ENCODE measurements at regions not wholly inside any gene's neighbourhood (a gene's known extent, or its start where the extent isn't known, plus 50 kb on each side); places are given as distances from the start of the nearest gene placed in this dataset.
"Not testable (repeated sequence)": the region's sequence is repeated elsewhere in the genome, so short reads cannot be mapped to it uniquely, and the experiment has no call there.

DNA sequence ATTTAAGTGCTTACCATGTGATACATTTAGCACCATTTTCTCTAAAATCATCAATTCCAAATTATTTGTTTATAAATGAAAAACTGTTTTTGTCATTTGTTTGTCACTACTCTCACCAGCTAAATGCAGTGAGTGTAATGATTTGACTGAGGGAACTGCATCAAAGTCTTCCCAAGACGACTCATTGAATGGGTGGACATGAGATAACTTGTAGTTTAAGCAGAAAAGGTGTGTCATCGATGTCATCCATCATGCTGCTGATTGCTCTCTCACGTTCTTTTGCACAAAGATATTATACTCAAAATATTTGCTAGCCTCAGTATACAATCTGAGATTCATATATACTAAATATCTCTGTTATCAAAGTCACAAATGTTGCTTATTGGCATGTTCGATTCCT, 366.5 kb downstream of the IRS2 start:
- no peak overlapping the region for H3K4me3 Mint-ChIP-seq
- no peaks in the 10 kb centered on the region for H3K36me3 Mint-ChIP-seq (ENCODE audit: low read depth)
- H3K4me1 Mint-ChIP-seq (ENCODE audit: low read depth): no peaks in the 10 kb centered on the region
- H3K27me3 Mint-ChIP-seq: peaks cover 30% of the 10 kb centered on the region
- H3K27ac Mint-ChIP-seq: no peak overlapping the region
- H3K9me3 Mint-ChIP-seq: no peaks in the 10 kb centered on the region

DNA sequence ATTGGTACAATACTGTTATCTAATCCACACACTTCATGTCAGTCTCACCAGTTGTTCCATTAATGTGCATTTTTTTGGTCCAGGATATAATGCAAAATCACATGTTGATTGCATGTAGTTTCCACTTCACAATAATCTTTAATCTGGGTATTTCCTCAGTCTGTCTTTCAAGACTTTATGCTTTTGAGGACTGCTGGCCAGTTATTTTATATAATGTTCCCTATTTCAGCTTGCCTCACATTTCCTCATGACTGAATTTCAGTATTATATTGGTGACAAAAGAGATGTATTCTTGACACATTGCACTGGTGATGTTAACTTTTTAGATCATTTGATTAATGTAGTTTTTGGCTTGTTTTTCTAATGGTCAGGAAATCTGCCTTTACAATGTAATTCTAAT, 368.3 kb downstream of the IRS2 start:
- Mint-ChIP-seq H3K27ac (no peak overlapping the region), H3K9me3 (no peaks in the 10 kb centered on the region), H3K4me3 (no peak overlapping the region), H3K27me3 (peaks cover 35% of the 10 kb centered on the region), H3K36me3 (ENCODE audit: low read depth) (no peaks in the 10 kb centered on the region), H3K4me1 (ENCODE audit: low read depth) (no peaks in the 10 kb centered on the region)

DNA sequence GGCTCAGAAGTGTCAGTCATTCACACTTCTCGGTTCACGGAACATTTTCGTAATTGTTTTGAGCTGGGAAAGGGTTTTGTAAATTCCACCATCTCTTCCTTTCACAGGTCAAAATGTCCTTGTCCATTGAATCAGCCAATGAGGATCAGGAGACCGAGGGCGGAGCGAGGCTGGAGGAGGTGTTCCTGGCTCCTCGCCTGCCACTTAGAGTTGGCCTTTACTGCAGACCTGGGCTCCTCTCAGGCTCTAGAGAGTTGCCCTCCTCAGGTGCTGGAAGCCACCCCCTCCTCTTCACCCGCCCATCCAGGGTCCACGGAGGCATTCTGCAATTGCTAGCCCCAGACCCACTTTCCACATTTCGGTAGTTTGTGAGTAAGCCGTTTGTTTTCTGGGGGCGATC, 370.4 kb downstream of the IRS2 start:
- H3K9me3 Mint-ChIP-seq: no peaks in the 10 kb centered on the region
- H3K4me3 Mint-ChIP-seq: no peak overlapping the region

DNA sequence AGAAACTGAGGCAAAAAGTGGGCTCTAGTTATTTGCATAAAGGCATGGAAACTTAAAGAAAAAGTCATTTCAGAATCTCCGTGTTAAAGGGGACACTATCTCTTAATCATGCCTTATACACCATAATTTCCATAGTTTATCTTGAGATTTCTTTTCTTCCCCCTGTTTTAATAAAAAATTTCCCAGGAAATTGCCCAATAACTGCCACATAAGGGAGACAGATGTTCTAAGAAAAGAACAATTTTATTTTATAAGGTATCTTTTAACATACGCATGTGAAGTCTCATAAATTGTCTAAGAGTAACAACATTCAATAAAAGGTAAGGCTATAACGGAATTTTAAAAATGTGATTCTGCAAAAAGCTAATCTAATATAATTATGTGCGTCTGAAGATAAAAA, 371.3 kb downstream of the IRS2 start:
- Mint-ChIP-seq H3K4me3 (no peak overlapping the region), H3K4me1 (ENCODE audit: low read depth) (no peaks in the 10 kb centered on the region), H3K27ac (no peak overlapping the region), H3K36me3 (ENCODE audit: low read depth) (no peaks in the 10 kb centered on the region), H3K27me3 (peaks cover 27% of the 10 kb centered on the region), H3K9me3 (no peaks in the 10 kb centered on the region)

More for the DNA sequence above, 370.4 kb downstream of the IRS2 start:
- Mint-ChIP-seq H3K27ac (no peak overlapping the region), H3K4me1 (ENCODE audit: low read depth) (no peaks in the 10 kb centered on the region), H3K27me3 (peaks cover 32% of the 10 kb centered on the region), H3K36me3 (ENCODE audit: low read depth) (no peaks in the 10 kb centered on the region)

DNA sequence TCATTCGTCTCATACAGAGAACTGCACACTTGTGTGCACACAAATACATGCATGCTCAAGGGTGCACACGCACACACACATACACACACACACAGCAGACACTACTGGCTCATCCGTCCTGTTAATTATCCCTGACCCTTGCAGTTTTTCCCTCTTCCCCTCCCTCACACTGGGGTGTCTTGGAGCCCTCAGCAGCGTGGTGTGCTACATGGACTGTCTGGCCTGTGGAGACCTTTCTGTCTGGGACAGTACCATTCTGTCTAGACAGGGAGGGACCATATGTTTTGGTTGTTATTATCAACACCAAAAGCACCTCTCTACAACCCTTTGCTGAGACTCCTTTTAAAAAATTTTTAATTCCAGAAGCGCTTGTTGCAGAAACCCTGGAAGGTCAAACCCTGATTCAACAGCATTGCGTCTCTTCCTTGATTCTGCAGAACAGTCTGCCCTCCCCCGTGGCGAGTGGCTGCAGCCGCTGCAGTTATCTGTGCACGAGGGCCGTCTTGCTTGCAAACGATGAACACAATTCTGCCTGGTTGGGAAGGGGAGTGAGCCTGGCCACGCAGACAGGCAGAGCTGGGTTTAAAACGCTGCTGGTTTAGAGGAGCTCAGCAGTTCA, 374.0 kb downstream of the IRS2 start:
- no peaks in the 10 kb centered on the region for H3K9me3 Mint-ChIP-seq
- H3K27ac Mint-ChIP-seq: no peak overlapping the region
- H3K27me3 Mint-ChIP-seq: peaks cover 15% of the 10 kb centered on the region
- no peak overlapping the region for H3K4me3 Mint-ChIP-seq
- H3K4me1 Mint-ChIP-seq (ENCODE audit: low read depth): no peaks in the 10 kb centered on the region
- no peaks in the 10 kb centered on the region for H3K36me3 Mint-ChIP-seq (ENCODE audit: low read depth)

DNA sequence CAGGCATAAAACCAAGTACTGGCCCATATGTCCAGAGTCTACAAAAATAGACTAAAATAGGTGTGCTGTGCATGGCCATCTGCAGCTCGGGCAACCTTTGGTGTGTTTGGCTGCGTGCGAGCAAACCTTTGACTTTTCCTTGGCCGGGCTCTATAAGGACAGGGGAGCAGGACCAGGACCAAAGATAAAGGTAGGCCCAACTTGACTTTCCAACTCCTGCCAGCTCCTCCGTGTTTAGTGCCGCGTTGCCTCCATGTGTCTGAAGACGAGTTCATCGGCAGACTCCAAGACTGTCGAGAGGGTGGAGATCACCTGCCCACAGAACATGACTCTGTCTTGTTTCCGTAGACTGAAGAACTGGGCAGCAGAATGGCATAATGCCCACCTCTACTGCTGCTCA, 375.5 kb downstream of the IRS2 start:
- H3K9me3 Mint-ChIP-seq: no peaks in the 10 kb centered on the region
- no peak overlapping the region for H3K4me3 Mint-ChIP-seq
- no peaks in the 10 kb centered on the region for H3K4me1 Mint-ChIP-seq (ENCODE audit: low read depth)
- no peaks in the 10 kb centered on the region for H3K36me3 Mint-ChIP-seq (ENCODE audit: low read depth)
- H3K27me3 Mint-ChIP-seq: peaks cover 9% of the 10 kb centered on the region
- no peak overlapping the region for H3K27ac Mint-ChIP-seq

DNA sequence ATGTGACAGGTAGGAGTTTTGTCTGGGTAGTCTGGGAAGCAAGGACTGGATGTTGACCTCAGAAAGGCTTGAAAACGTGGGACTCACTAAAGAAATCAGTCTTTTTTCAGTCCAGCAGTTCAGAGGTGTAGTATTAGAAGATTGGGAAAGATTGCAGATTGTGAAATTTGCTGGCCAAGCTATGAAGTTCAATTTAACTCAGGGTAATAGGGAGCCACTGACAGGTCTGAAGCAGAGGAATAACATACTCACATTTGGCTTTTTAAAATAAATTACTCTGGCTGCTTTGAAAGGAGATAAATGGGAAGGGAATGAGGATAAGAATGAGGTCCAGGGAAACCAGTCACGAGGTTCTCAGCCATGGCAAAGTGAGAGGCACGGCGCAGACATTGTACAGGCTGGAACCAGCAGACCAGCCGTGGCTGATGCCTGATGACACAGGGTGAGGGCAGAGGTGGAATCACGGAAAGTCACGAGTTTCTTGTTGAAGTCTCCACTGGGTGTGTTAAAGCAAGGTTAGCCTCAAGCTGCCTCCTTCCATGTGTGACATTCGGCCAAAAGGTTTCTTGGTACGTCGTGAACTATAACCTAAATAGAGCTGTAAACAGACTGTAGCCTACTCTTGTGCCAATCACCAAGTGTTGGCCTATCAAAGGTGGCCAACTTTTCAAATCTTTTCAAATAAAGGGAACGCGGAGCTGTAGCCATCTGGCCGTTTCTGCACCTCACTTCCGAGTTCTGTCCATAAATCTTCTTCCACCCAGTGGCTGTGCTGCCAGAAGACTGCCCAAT, 377.6 kb downstream of the IRS2 start:
- H3K9me3 Mint-ChIP-seq: peaks cover 6% of the 10 kb centered on the region
- H3K4me1 Mint-ChIP-seq (ENCODE audit: low read depth): no peaks in the 10 kb centered on the region
- no peak overlapping the region for H3K27ac Mint-ChIP-seq
- H3K27me3 Mint-ChIP-seq: no peaks in the 10 kb centered on the region
- no peak overlapping the region for H3K4me3 Mint-ChIP-seq
- H3K36me3 Mint-ChIP-seq (ENCODE audit: low read depth): no peaks in the 10 kb centered on the region

DNA sequence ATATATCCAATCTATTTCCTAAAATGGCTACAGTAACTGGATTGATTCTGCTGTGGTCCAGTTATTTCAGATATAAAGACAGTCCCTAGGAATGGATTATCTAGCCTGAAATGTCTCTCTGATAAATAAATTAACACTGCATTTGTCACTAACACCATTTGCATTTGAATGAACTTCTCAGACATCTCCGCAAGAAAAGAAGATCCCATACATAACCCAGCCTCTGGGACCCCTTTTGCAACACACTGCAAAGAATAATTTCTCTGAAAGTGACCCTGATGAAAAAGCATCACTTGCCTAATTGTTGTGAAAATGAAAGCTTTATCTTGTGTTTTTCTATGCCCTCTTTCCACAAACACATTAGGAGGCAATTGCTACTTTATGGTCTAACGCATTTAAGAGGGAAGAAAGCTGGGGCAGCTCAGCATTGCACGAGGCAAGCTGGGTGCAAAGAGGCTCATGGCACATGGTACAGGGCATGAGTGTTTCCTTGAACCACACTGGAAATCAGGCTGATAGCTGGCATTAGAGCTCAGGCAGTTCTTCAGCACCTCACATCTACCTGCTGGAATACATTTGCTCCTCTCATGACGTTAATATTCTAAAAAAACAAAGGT, 379.9 kb downstream of the IRS2 start:
- no peaks in the 10 kb centered on the region for H3K27me3 Mint-ChIP-seq
- no peak overlapping the region for H3K4me3 Mint-ChIP-seq
- H3K4me1 Mint-ChIP-seq (ENCODE audit: low read depth): no peaks in the 10 kb centered on the region
- no peaks in the 10 kb centered on the region for H3K36me3 Mint-ChIP-seq (ENCODE audit: low read depth)
- peaks cover 6% of the 10 kb centered on the region for H3K9me3 Mint-ChIP-seq
- no peak overlapping the region for H3K27ac Mint-ChIP-seq

DNA sequence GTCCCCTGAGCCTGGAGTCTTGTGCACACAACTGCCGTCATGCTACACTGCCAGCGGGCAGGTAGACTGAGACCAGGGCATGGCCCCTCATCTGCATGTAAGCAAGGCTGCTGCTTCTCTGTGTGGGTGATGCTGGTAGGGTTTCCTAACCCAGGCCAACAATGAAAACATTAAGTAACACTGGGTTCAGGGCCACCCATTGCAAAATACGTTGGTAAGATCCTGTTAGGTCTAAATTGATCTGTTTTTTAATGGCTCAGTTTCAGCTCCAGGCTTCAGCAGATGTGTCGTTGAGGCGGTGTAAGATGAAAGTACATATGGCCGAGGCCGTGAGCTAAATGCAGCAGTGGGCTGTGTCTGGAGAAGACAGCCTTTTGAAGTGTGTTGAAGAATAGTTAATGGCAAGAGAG, 383.4 kb downstream of the IRS2 start:
- H3K27ac Mint-ChIP-seq: no peak overlapping the region
- no peaks in the 10 kb centered on the region for H3K27me3 Mint-ChIP-seq
- peaks cover 6% of the 10 kb centered on the region for H3K9me3 Mint-ChIP-seq
- H3K4me3 Mint-ChIP-seq: no peak overlapping the region
- H3K36me3 Mint-ChIP-seq (ENCODE audit: low read depth): no peaks in the 10 kb centered on the region
- H3K4me1 Mint-ChIP-seq (ENCODE audit: low read depth): no peaks in the 10 kb centered on the region

DNA sequence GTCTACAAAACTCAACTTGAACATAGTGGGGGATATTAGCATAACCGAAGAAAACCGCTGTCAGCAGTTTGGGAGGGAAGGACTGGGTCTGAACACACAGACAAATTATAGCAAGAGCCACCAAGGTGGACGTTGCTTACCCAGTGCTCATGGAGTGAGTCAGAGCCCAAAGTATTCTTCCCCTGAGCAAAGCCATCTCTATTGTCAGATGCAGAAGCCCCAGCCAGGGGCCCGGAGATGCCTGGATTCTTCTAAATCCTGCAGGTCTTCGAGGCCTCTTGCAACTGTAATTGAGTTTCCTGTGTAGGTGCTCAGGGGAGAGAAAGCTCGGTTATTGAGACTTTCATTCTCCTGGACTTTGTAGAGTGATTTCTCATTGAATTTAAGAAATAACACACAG, 384.5 kb downstream of the IRS2 start:
- no peak overlapping the region for H3K4me3 Mint-ChIP-seq
- H3K4me1 Mint-ChIP-seq (ENCODE audit: low read depth): no peaks in the 10 kb centered on the region
- peaks cover 6% of the 10 kb centered on the region for H3K9me3 Mint-ChIP-seq
- no peaks in the 10 kb centered on the region for H3K27me3 Mint-ChIP-seq
- H3K27ac Mint-ChIP-seq: no peak overlapping the region
- H3K36me3 Mint-ChIP-seq (ENCODE audit: low read depth): no peaks in the 10 kb centered on the region

DNA sequence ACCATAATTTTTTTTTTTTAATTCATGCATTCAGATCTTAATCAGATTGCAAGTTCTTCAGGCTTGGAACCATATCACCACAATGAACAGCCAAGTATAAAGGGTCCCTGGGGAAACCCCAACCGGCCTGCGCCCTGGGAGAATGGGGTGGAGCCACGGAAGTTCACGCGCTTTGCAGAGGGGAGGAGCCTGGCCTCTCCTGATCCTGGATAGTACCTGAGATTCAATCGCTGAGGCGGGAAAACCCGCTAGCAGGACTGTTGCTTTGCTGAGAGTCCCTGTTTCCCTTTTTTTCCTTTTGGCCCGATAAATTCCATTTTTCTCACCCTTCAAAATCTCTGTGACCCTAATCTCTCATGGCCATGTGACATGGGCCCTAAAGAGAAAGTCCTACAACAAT, 385.1 kb downstream of the IRS2 start:
- no peak overlapping the region for H3K4me3 Mint-ChIP-seq
- H3K4me1 Mint-ChIP-seq (ENCODE audit: low read depth): no peaks in the 10 kb centered on the region
- no peaks in the 10 kb centered on the region for H3K27me3 Mint-ChIP-seq
- H3K36me3 Mint-ChIP-seq (ENCODE audit: low read depth): no peaks in the 10 kb centered on the region
- H3K9me3 Mint-ChIP-seq: peaks cover 6% of the 10 kb centered on the region
- no peak overlapping the region for H3K27ac Mint-ChIP-seq

DNA sequence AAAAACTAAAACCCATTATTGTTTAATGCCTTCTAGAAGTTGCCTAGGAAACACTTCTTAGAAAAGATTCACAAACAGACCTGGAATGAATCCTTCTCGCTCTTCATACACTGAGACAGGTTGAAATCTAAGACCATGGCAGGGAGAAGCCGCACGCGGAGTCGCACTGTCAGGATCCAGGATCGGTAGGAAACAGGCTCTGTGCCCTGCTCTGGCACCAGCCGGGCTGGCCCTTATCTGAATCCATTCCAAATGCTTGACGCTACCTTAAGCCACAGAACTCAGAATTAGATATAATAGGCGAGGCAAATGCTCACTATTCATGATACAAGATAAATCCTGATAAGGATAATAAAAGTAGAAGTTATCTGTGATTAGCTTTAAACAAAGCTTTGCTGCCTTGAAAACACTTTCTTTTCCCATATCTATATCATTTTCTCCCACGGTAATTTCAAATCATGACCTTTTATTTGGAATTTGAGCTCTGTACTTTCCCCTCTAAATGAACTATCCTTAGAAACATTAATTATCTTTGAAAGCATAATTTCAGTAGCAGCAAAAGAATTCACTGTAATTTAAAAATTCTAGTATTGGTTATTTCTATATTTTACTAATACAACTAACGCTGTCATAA, 385.6 kb downstream of the IRS2 start:
- Mint-ChIP-seq H3K27me3 (no peaks in the 10 kb centered on the region), H3K9me3 (peaks cover 6% of the 10 kb centered on the region), H3K27ac (no peak overlapping the region), H3K36me3 (ENCODE audit: low read depth) (no peaks in the 10 kb centered on the region), H3K4me3 (no peak overlapping the region), H3K4me1 (ENCODE audit: low read depth) (no peaks in the 10 kb centered on the region)

DNA sequence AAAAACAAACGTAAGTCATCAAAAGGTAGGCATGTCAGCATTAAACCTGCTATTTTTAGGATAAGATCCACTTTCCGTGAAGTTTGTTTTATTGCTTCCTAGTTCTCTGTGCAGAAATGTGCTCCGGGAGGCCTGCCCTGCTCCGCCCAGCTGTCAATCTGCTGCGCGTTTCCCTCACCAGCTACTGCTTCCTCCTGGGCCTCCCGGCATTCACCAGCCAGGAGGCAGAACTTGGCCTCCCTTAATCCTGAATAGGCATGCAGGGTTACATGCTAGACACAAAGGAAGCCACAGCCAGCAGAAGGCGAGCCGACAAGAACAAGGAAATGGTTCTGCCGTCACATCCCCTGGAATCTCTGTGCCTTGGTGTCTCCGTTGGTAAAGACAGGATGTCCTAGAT, 386.2 kb downstream of the IRS2 start:
- H3K4me3 Mint-ChIP-seq: no peak overlapping the region
- peaks cover 2% of the 10 kb centered on the region for H3K9me3 Mint-ChIP-seq
- no peaks in the 10 kb centered on the region for H3K36me3 Mint-ChIP-seq (ENCODE audit: low read depth)
- H3K27me3 Mint-ChIP-seq: no peaks in the 10 kb centered on the region
- no peaks in the 10 kb centered on the region for H3K4me1 Mint-ChIP-seq (ENCODE audit: low read depth)
- H3K27ac Mint-ChIP-seq: no peak overlapping the region

DNA sequence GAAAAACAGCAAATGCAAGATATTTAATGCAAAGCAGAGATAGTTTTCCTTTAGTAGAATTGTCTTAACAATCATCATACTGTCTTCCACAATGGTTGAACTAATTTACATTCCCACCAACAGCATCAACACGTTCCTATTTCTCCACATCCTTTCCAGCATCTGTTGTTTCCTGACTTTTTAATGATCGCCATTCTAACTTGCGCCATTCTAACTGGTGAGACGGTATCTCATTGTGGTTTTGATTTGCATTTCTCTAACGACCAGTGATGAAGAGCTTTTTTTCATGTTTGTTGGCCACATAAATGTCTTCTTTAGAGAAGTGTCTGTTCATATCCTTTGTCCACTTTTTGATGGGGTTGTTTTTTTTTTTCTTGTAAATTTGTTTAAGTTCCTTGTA, 388.3 kb downstream of the IRS2 start:
- not testable (repeated sequence) for H3K27ac Mint-ChIP-seq; H3K4me3 Mint-ChIP-seq; H3K4me1 Mint-ChIP-seq (ENCODE audit: low read depth); H3K36me3 Mint-ChIP-seq (ENCODE audit: low read depth); H3K9me3 Mint-ChIP-seq; H3K27me3 Mint-ChIP-seq

DNA sequence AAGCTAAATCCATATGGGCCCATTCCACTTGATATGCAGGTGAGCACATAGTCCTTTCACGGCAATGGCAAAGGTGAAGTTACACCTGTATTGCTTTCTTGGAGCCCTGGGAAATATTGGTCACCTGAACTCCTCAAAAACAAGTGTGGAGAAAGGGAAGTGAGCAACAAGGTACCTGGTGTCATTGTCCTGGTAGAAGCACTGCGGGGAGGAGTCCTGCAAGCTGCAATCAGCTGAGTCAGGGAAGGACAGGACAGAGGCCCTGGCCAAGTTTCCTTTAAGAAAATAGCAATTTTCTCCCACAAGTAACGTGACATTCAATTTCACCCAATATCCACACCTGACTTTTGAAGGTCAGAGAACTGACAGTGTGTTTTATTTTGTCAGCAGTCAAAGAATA, 389.1 kb downstream of the IRS2 start:
- H3K4me3 Mint-ChIP-seq: no peak overlapping the region
- H3K27me3 Mint-ChIP-seq: no peaks in the 10 kb centered on the region
- H3K36me3 Mint-ChIP-seq (ENCODE audit: low read depth): no peaks in the 10 kb centered on the region
- no peak overlapping the region for H3K27ac Mint-ChIP-seq
- H3K4me1 Mint-ChIP-seq (ENCODE audit: low read depth): no peaks in the 10 kb centered on the region
- H3K9me3 Mint-ChIP-seq: no peaks in the 10 kb centered on the region
